Muscle layer of duodenum (tissue), 2 donors: ENCODE measurements at regions not wholly inside any gene's neighbourhood (a gene's known extent, or its start where the extent isn't known, plus 50 kb on each side); places are given as distances from the start of the nearest gene placed in this dataset.

Experiments used
- H3K27ac ChIP-seq: one replicate; pipeline ENCODE4 v1.7.0; 2013; ENCODE audit warnings: mild to moderate bottlenecking, low read length
- H3K27me3 ChIP-seq: one replicate; pipeline ENCODE4 v1.7.0; 2013; ENCODE audit warnings: low read depth, mild to moderate bottlenecking, control low read depth, low read length
- H3K36me3 ChIP-seq, 2 donors: one replicate each; pipeline ENCODE4 v1.7.0; 2013; ENCODE audit warnings: low read length in 2 of 2, control low read depth in 1 of 2, mild to moderate bottlenecking in 1 of 2; ENCODE audit not compliant: insufficient read depth in 2 of 2, control insufficient read depth in 1 of 2
- H3K4me1 ChIP-seq, 2 donors: one replicate each; pipeline ENCODE4 v1.7.0; 2013; ENCODE audit warnings: low read length in 2 of 2, mild to moderate bottlenecking in 2 of 2, control low read depth in 1 of 2, moderate library complexity in 1 of 2; ENCODE audit not compliant: insufficient read depth in 2 of 2, control insufficient read depth in 1 of 2
- H3K4me3 ChIP-seq, 2 donors: one replicate each; pipeline ENCODE4 v1.7.0; 2013; ENCODE audit warnings: low read length in 2 of 2, low read depth in 1 of 2, mild to moderate bottlenecking in 1 of 2
- H3K9me3 ChIP-seq, 2 donors: one replicate each; pipeline ENCODE4 v1.7.0; 2013; ENCODE audit warnings: low read length in 2 of 2, control low read depth in 1 of 2, mild to moderate bottlenecking in 1 of 2; ENCODE audit not compliant: control insufficient read depth in 1 of 2
- donor health status: healthy.

GRCh38 chr10:4334015-4334414, 492.0 kb upstream of the AKR1E2 start:
- Histone ChIP-seq H3K4me3 (no peak overlapping the region), H3K9me3 (peaks cover 0 to 9% of the 10 kb centered on the region in 2 donors), H3K36me3 (no peaks in the 10 kb centered on the region), H3K27me3 (no peaks in the 10 kb centered on the region), H3K4me1 (no peaks in the 10 kb centered on the region), H3K27ac (no peak overlapping the region)

DNA sequence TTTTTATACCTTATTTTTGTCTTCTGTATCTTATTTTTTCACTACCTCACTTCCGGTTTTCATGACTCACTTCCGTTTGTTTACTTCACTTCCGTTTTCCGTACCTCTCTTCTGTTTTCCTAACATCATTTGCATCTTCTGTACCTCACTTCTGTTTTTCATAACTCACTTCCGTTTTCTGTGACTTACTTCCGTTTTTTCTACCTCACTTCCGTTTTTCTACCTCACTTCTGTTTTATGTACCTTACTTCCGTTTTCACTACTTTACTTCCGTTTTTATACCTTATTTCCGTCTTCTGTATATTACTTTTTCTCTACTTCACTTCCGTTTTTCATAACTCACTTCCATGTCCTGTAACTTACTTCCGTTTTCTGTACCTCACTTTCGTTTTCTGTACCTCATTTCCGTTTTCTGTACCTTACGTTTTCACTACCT, 492.5 kb upstream of the AKR1E2 start:
- H3K4me3 ChIP-seq: no peak overlapping the region
- H3K9me3 ChIP-seq: peaks cover 0 to 9% of the 10 kb centered on the region in 2 donors
- no peak overlapping the region for H3K27ac ChIP-seq
- H3K4me1 ChIP-seq: no peaks in the 10 kb centered on the region
- H3K36me3 ChIP-seq: no peaks in the 10 kb centered on the region
- H3K27me3 ChIP-seq: no peaks in the 10 kb centered on the region

- Histone ChIP-seq H3K9me3 (peaks cover 0 to 9% of the 10 kb centered on the region in 2 donors), H3K27ac (no peak overlapping the region), H3K36me3 (no peaks in the 10 kb centered on the region), H3K4me3 (no peak overlapping the region), H3K27me3 (no peaks in the 10 kb centered on the region), H3K4me1 (no peaks in the 10 kb centered on the region)
These were observed 493.1 kb upstream of the AKR1E2 start for GRCh38 chr10:4332764-4333458.

DNA sequence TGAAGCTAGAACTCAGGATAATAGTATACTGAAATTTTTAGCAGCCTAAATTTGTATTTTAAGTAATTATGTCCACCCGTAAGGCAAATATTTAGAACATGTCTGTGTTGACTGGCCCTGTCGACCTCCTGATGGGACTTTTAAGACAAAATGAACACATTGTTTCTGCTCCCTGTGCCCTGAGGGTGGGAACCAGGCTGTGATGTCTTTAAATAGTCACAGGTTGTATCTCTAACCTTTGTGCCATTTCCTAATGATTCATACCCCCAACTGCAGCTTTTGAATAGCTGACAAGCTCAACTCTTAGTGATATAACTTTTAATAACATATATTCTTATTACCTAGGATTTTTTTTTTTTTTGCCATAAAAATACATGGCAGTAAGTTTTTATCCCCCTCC, 494.9 kb upstream of the AKR1E2 start:
- Histone ChIP-seq H3K9me3 (peaks cover 0 to 9% of the 10 kb centered on the region in 2 donors), H3K27ac (no peak overlapping the region), H3K4me1 (no peaks in the 10 kb centered on the region), H3K4me3 (no peak overlapping the region), H3K36me3 (no peaks in the 10 kb centered on the region), H3K27me3 (no peaks in the 10 kb centered on the region)

- H3K4me3 ChIP-seq: no peak overlapping the region
- no peaks in the 10 kb centered on the region for H3K27me3 ChIP-seq
- H3K36me3 ChIP-seq: no peaks in the 10 kb centered on the region
- peaks cover 0 to 9% of the 10 kb centered on the region in 2 donors for H3K9me3 ChIP-seq
- no peak overlapping the region for H3K27ac ChIP-seq
- no peaks in the 10 kb centered on the region for H3K4me1 ChIP-seq
These were observed 495.4 kb upstream of the AKR1E2 start for GRCh38 chr10:4330636-4331035.

GRCh38 chr10:4329225-4329624, 496.8 kb upstream of the AKR1E2 start:
- Histone ChIP-seq H3K4me1 (no peaks in the 10 kb centered on the region), H3K36me3 (no peaks in the 10 kb centered on the region), H3K4me3 (no peak overlapping the region), H3K9me3 (peaks cover 0 to 9% of the 10 kb centered on the region in 2 donors), H3K27me3 (no peaks in the 10 kb centered on the region), H3K27ac (no peak overlapping the region)

- Histone ChIP-seq H3K36me3 (no peaks in the 10 kb centered on the region), H3K27me3 (no peaks in the 10 kb centered on the region), H3K4me3 (no peak overlapping the region), H3K27ac (no peak overlapping the region), H3K9me3 (no peaks in the 10 kb centered on the region), H3K4me1 (no peaks in the 10 kb centered on the region)
These were observed 499.4 kb upstream of the AKR1E2 start for GRCh38 chr10:4326647-4327046.

- no peaks in the 10 kb centered on the region for H3K9me3 ChIP-seq
These were observed 506.1 kb upstream of the AKR1E2 start for GRCh38 chr10:4319870-4320367.

GRCh38 chr10:4316161-4316810, 509.7 kb upstream of the AKR1E2 start:
- Histone ChIP-seq H3K4me1 (no peaks in the 10 kb centered on the region), H3K27ac (no peak overlapping the region), H3K27me3 (no peaks in the 10 kb centered on the region), H3K4me3 (no peak overlapping the region), H3K9me3 (no peaks in the 10 kb centered on the region), H3K36me3 (no peaks in the 10 kb centered on the region)

More at GRCh38 chr10:4319870-4320367, 506.1 kb upstream of the AKR1E2 start:
- no peak overlapping the region for H3K4me3 ChIP-seq
- H3K4me1 ChIP-seq: no peaks in the 10 kb centered on the region
- H3K27me3 ChIP-seq: no peaks in the 10 kb centered on the region
- no peaks in the 10 kb centered on the region for H3K36me3 ChIP-seq
- no peak overlapping the region for H3K27ac ChIP-seq

DNA sequence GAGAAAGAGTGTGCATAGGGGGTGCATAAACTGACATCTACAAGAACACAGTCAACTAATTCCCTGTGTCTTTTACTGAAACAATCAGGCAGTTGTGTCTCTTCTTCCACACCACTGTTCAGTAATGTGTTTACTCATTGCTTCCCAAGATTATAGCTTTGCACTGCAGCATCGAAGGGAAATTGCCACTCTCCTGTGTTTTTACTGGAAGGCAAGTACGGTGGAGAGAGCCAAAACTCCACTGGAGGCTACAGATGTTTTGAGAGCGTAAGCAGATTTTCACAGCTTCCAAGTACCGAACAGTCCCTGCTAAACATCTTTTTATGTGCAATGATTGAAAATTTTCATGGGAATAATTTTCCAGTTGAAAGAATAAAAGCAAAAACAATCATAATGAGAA, 510.5 kb upstream of the AKR1E2 start:
- no peaks in the 10 kb centered on the region for H3K9me3 ChIP-seq
- no peaks in the 10 kb centered on the region for H3K27me3 ChIP-seq
- H3K27ac ChIP-seq: no peak overlapping the region

GRCh38 chr10:4313051-4313450, 513.0 kb upstream of the AKR1E2 start:
- Histone ChIP-seq H3K4me3 (no peak overlapping the region), H3K9me3 (no peaks in the 10 kb centered on the region), H3K27me3 (no peaks in the 10 kb centered on the region), H3K4me1 (no peaks in the 10 kb centered on the region), H3K36me3 (no peaks in the 10 kb centered on the region), H3K27ac (no peak overlapping the region)

More for the DNA sequence above, 510.5 kb upstream of the AKR1E2 start:
- no peaks in the 10 kb centered on the region for H3K36me3 ChIP-seq
- no peaks in the 10 kb centered on the region for H3K4me1 ChIP-seq
- no peak overlapping the region for H3K4me3 ChIP-seq
